ENCODE measurements at regions not wholly inside any gene's neighbourhood (a gene's known extent, or its start where the extent isn't known, plus 50 kb on each side); places are given as distances from the start of the nearest gene placed in this dataset.
"Not testable (repeated sequence)": the region's sequence is repeated elsewhere in the genome, so short reads cannot be mapped to it uniquely, and the experiment has no call there.

- ChIA-PET POLR2A (no interaction called here), CTCF (no interaction called here)
- H3K27ac Mint-ChIP-seq: no peak overlapping the region
- ATAC-seq: no peak
- H3K27me3 Mint-ChIP-seq: no peaks in the 10 kb centered on the region
- intact Hi-C loops (cut with DNase I, micrococcal nuclease): no loop called here
- H3K4me1 Mint-ChIP-seq: no peaks in the 10 kb centered on the region
- H3K9me3 Mint-ChIP-seq (ENCODE audit: low read depth): peaks cover 1% of the 10 kb centered on the region
- H3K4me3 Mint-ChIP-seq: no peak overlapping the region
- no peak for DNase-seq
- H3K36me3 Mint-ChIP-seq (ENCODE audit: low read depth): no peaks in the 10 kb centered on the region
Observed at GRCh38 chr3:103866113-103866512, 1431.3 kb downstream of the ZPLD1 start.

- ChIA-PET POLR2A (no interaction called here), CTCF (no interaction called here)
- no peak overlapping the region for H3K4me3 Mint-ChIP-seq
- H3K4me1 Mint-ChIP-seq: no peaks in the 10 kb centered on the region
- no peak for DNase-seq
- no peaks in the 10 kb centered on the region for H3K27me3 Mint-ChIP-seq
- H3K9me3 Mint-ChIP-seq (ENCODE audit: low read depth): peaks cover 3% of the 10 kb centered on the region
- no peak overlapping the region for H3K27ac Mint-ChIP-seq
- no peaks in the 10 kb centered on the region for H3K36me3 Mint-ChIP-seq (ENCODE audit: low read depth)
- ATAC-seq: no peak
- intact Hi-C loops (cut with DNase I, micrococcal nuclease): no loop called here
Observed at GRCh38 chr3:103873021-103873420, 1438.2 kb downstream of the ZPLD1 start.

DNA sequence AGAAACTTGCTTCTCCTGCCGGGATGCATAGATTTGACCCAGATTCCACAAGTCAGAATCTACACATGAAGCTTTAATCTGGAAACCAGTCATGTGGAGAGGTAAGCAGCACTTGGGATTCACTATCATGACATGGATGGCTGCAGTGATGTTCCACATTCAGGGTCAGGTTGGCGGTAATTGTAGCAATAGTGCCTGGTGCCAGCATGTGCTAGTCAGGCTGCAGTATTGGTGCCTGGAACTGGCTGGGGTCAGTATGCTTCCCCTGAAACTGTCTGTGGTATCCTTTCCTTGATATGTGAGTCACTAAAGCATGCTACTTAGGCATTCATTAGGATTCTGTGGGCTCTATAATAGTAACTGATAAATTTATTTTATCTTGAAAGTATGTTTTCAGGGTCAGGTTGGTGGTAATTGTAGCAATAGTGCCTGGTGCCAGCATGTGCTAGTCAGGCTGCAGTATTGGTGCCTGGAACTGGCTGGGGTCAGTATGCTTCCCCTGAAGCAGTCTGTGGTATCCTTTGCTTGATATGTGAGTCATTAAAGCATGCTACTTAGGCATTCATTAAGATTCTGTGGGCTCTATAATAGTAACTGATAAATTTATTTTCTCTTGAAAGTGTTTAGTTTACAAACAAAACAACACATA is 1439.2 kb downstream of the ZPLD1 start:
- CTCF ChIA-PET: no interaction called here
- Mint-ChIP-seq H3K4me3 (no peak overlapping the region), H3K27me3 (no peaks in the 10 kb centered on the region), H3K4me1 (no peaks in the 10 kb centered on the region), H3K27ac (no peak overlapping the region), H3K36me3 (ENCODE audit: low read depth) (no peaks in the 10 kb centered on the region), H3K9me3 (ENCODE audit: low read depth) (peaks cover 3% of the 10 kb centered on the region)
- POLR2A ChIA-PET: no interaction called here
- ATAC-seq: no peak
- no peak for DNase-seq
- intact Hi-C loops (cut with DNase I, micrococcal nuclease): no loop called here

DNA sequence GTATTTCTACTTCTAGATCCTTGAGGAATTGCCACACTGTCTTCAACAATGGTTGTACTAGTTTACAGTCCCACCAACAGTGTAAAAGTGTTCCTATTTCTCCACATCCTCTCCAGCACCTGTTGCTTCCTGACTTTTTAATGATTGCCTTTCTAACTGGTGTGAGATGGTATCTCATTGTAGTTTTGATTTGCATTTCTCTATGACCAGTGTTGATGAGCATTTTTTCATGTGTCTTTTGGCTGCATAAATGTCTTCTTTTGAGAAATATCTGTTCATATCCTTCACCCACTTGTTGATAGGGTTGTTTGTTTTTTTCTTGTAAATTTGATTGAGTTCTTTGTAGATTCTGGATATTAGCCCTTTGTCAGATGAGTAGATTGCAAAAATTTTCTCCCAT is 1447.0 kb downstream of the ZPLD1 start:
- DNase-seq; intact Hi-C loops (cut with DNase I, micrococcal nuclease); H3K27ac Mint-ChIP-seq; H3K4me1 Mint-ChIP-seq; H3K4me3 Mint-ChIP-seq; H3K36me3 Mint-ChIP-seq (ENCODE audit: low read depth); H3K27me3 Mint-ChIP-seq; POLR2A ChIA-PET; H3K9me3 Mint-ChIP-seq (ENCODE audit: low read depth); ATAC-seq; CTCF ChIA-PET: not testable (repeated sequence)

- no peak overlapping the region for H3K27ac Mint-ChIP-seq
- H3K4me3 Mint-ChIP-seq: no peak overlapping the region
- H3K9me3 Mint-ChIP-seq (ENCODE audit: low read depth): no peaks in the 10 kb centered on the region
- ChIA-PET POLR2A (no interaction called here), CTCF (no interaction called here)
- H3K27me3 Mint-ChIP-seq: no peaks in the 10 kb centered on the region
- no peaks in the 10 kb centered on the region for H3K36me3 Mint-ChIP-seq (ENCODE audit: low read depth)
- intact Hi-C loops (cut with DNase I, micrococcal nuclease): no loop called here
- ATAC-seq (no peak), DNase-seq (no peak)
- no peaks in the 10 kb centered on the region for H3K4me1 Mint-ChIP-seq
Observed at GRCh38 chr3:103889675-103890074, 1454.9 kb downstream of the ZPLD1 start.

- POLR2A ChIA-PET: no interaction called here
- CTCF ChIA-PET: interaction anchor here (0.6 kb wide), 1 partner anchor 671 kb away, joined by 3 read pairs; no protein-coding TSS in a partner anchor
Observed at GRCh38 chr3:103894162-103894822, 1459.5 kb downstream of the ZPLD1 start.

DNA sequence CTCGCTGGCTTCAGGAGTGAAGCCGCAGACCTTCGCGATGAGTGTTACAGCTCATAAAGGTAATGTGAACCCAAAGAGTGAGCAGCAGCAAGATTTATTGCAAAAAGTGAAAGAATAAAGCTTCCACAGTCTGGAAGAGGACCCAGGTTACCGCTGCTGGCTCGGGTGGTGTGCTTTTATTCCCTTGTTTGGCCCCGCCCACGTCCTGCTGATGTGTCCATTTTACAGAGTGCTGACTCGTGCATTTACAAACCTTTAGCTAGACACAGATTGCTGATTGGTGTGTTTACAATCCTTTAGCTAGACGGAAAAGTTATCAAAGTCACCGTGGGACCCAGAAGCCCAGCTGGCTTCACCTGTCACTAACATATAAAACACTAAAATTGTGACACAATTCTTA is 1464.5 kb downstream of the ZPLD1 start:
- intact Hi-C loops (cut with DNase I, micrococcal nuclease): no loop called here

More at GRCh38 chr3:103894162-103894822, 1459.5 kb downstream of the ZPLD1 start:
- no peak overlapping the region for H3K4me3 Mint-ChIP-seq
- H3K4me1 Mint-ChIP-seq: no peaks in the 10 kb centered on the region
- no peak for ATAC-seq
- DNase-seq: no peak
- no peak overlapping the region for H3K27ac Mint-ChIP-seq
- no peaks in the 10 kb centered on the region for H3K27me3 Mint-ChIP-seq
- intact Hi-C loops (cut with DNase I, micrococcal nuclease): no loop called here
- H3K9me3 Mint-ChIP-seq (ENCODE audit: low read depth): peaks cover 3% of the 10 kb centered on the region
- no peaks in the 10 kb centered on the region for H3K36me3 Mint-ChIP-seq (ENCODE audit: low read depth)

DNA sequence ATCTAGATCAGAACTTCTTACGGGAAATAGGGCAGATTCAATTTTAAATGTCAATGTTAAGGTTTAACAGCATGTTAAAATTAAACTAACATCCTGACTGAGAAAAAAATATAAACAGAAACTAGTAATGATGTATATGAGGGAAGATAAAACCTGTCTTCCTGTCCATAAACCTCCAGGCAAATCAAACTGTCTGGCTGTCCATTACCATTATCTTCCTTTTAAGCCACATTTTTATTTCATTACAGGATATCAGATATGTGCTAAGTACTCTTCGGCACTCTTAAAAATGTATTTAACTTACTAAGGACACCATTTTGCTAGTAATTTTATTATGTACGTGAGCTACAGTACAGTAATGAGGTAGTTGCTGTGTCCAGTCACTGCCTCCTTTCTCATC is 1461.7 kb upstream of the ALCAM start:
- POLR2A ChIA-PET: no interaction called here
- Mint-ChIP-seq H3K4me1 (no peaks in the 10 kb centered on the region), H3K4me3 (no peak overlapping the region), H3K36me3 (ENCODE audit: low read depth) (no peaks in the 10 kb centered on the region), H3K27ac (no peak overlapping the region), H3K9me3 (ENCODE audit: low read depth) (peaks cover 3% of the 10 kb centered on the region), H3K27me3 (no peaks in the 10 kb centered on the region)
- DNase-seq (no peak), ATAC-seq (no peak)
- CTCF ChIA-PET: no interaction called here
- intact Hi-C loops (cut with DNase I, micrococcal nuclease): no loop called here

More for the DNA sequence above, 1464.5 kb downstream of the ZPLD1 start:
- Mint-ChIP-seq H3K27me3 (no peaks in the 10 kb centered on the region), H3K9me3 (ENCODE audit: low read depth) (peaks cover 3% of the 10 kb centered on the region), H3K36me3 (ENCODE audit: low read depth) (no peaks in the 10 kb centered on the region), H3K4me3 (no peak overlapping the region), H3K27ac (no peak overlapping the region), H3K4me1 (no peaks in the 10 kb centered on the region)
- ChIA-PET CTCF (no interaction called here), POLR2A (no interaction called here)
- no peak for DNase-seq
- no peak for ATAC-seq

DNA sequence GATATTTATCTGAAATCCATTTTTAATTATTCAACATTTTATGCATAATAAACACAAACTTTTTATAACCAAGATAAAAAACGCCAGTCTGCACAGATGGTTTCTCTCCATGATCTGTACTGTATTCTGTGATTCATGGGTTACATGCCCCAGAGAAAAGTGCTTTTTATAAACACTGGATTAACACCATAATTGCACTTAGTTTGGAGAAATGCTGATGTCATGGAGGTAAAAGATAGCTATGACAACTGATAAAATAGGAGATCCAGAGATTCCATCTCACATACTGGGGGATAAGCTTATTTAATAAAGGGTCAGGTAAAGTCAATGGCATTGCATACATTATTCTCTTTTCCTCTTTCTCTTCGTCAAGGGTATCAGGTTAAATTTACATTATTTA is 1460.4 kb upstream of the ALCAM start:
- intact Hi-C loops (cut with DNase I, micrococcal nuclease): no loop called here
- Mint-ChIP-seq H3K4me3 (no peak overlapping the region), H3K36me3 (ENCODE audit: low read depth) (no peaks in the 10 kb centered on the region), H3K4me1 (no peaks in the 10 kb centered on the region), H3K9me3 (ENCODE audit: low read depth) (peaks cover 3% of the 10 kb centered on the region), H3K27me3 (no peaks in the 10 kb centered on the region), H3K27ac (no peak overlapping the region)
- POLR2A ChIA-PET: no interaction called here
- no peak for DNase-seq
- CTCF ChIA-PET: no interaction called here
- ATAC-seq: no peak

- no peaks in the 10 kb centered on the region for H3K36me3 Mint-ChIP-seq (ENCODE audit: low read depth)
- ATAC-seq: no peak
- ChIA-PET POLR2A (no interaction called here), CTCF (no interaction called here)
- H3K4me1 Mint-ChIP-seq: no peaks in the 10 kb centered on the region
- peaks cover 3% of the 10 kb centered on the region for H3K9me3 Mint-ChIP-seq (ENCODE audit: low read depth)
- H3K4me3 Mint-ChIP-seq: no peak overlapping the region
- intact Hi-C loops (cut with DNase I, micrococcal nuclease): no loop called here
- H3K27ac Mint-ChIP-seq: no peak overlapping the region
- H3K27me3 Mint-ChIP-seq: no peaks in the 10 kb centered on the region
- no peak for DNase-seq
Observed at GRCh38 chr3:103906808-103907207, 1459.9 kb upstream of the ALCAM start.

- Mint-ChIP-seq H3K9me3 (ENCODE audit: low read depth) (peaks cover 3% of the 10 kb centered on the region), H3K4me1 (no peaks in the 10 kb centered on the region), H3K27ac (no peak overlapping the region), H3K4me3 (no peak overlapping the region), H3K36me3 (ENCODE audit: low read depth) (no peaks in the 10 kb centered on the region), H3K27me3 (no peaks in the 10 kb centered on the region)
- no peak for DNase-seq
- POLR2A ChIA-PET: no interaction called here
- no peak for ATAC-seq
- intact Hi-C loops (cut with DNase I, micrococcal nuclease): no loop called here
- CTCF ChIA-PET: no interaction called here
Observed at GRCh38 chr3:103907567-103907966, 1459.1 kb upstream of the ALCAM start.

- CTCF ChIA-PET: no interaction called here
- Mint-ChIP-seq H3K27ac (no peak overlapping the region), H3K4me1 (no peaks in the 10 kb centered on the region), H3K4me3 (no peak overlapping the region), H3K9me3 (ENCODE audit: low read depth) (peaks cover 3% of the 10 kb centered on the region), H3K36me3 (ENCODE audit: low read depth) (no peaks in the 10 kb centered on the region), H3K27me3 (no peaks in the 10 kb centered on the region)
- POLR2A ChIA-PET: no interaction called here
- no peak for ATAC-seq
- no peak for DNase-seq
- intact Hi-C loops (cut with DNase I, micrococcal nuclease): no loop called here
Observed at GRCh38 chr3:103909395-103909794, 1457.3 kb upstream of the ALCAM start.
